ENCODE measurements at regions not wholly inside any gene's neighbourhood (a gene's known extent, or its start where the extent isn't known, plus 50 kb on each side); places are given as distances from the start of the nearest gene placed in this dataset.
A peak's percentile ranks its signal among the peaks of the same experiment; 100 is the strongest.

DNA sequence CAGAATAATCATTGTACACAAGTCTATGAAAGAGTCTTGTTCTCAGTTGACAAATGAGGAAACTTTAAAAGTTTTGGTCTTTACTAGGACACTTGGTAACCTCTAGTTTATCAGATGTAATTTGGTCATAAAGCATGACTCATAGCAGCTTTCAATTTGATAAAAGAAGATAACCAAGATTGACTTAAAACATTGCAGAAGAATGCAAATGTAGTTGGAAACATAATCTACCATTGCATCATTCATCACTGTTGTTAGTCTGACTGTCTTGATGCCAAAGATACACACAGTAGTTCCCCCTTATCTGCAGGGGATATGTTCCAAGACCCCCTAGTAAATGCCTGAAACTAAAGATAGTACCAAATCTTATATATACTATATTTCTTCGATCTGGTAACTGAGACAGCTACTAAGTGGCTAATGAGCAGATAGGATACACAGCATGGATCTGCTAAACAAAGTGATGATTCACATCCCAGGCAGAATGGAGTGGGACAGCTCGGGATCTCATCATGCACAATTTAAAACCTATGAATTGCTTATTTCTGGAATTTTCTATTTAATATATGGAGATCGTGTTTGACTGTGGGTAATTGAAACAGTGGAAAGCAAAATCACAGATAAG lies 131.4 kb upstream of the CCDC68 start:
- TF ChIP-seq, protein P1, sequence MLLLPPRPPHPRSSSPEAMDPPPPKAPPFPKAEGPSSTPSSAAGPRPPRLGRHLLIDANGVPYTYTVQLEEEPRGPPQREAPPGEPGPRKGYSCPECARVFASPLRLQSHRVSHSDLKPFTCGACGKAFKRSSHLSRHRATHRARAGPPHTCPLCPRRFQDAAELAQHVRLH (tag by site-specific recombination; IDR thresholded peaks at IDR 0.05): no peak
- TF ChIP-seq, protein P2, sequence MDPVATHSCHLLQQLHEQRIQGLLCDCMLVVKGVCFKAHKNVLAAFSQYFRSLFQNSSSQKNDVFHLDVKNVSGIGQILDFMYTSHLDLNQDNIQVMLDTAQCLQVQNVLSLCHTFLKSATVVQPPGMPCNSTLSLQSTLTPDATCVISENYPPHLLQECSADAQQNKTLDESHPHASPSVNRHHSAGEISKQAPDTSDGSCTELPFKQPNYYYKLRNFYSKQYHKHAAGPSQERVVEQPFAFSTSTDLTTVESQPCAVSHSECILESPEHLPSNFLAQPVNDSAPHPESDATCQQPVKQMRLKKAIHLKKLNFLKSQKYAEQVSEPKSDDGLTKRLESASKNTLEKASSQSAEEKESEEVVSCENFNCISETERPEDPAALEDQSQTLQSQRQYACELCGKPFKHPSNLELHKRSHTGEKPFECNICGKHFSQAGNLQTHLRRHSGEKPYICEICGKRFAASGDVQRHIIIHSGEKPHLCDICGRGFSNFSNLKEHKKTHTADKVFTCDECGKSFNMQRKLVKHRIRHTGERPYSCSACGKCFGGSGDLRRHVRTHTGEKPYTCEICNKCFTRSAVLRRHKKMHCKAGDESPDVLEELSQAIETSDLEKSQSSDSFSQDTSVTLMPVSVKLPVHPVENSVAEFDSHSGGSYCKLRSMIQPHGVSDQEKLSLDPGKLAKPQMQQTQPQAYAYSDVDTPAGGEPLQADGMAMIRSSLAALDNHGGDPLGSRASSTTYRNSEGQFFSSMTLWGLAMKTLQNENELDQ (tag by site-specific recombination; IDR thresholded peaks at IDR 0.05; ENCODE audit: low read depth): no peak
- TF ChIP-seq, protein P3, sequence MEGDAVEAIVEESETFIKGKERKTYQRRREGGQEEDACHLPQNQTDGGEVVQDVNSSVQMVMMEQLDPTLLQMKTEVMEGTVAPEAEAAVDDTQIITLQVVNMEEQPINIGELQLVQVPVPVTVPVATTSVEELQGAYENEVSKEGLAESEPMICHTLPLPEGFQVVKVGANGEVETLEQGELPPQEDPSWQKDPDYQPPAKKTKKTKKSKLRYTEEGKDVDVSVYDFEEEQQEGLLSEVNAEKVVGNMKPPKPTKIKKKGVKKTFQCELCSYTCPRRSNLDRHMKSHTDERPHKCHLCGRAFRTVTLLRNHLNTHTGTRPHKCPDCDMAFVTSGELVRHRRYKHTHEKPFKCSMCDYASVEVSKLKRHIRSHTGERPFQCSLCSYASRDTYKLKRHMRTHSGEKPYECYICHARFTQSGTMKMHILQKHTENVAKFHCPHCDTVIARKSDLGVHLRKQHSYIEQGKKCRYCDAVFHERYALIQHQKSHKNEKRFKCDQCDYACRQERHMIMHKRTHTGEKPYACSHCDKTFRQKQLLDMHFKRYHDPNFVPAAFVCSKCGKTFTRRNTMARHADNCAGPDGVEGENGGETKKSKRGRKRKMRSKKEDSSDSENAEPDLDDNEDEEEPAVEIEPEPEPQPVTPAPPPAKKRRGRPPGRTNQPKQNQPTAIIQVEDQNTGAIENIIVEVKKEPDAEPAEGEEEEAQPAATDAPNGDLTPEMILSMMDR (tag by site-specific recombination; IDR thresholded peaks at IDR 0.05): no peak
- no peak for TF ChIP-seq ZNF138 (tag by site-specific recombination; IDR thresholded peaks at IDR 0.05; ENCODE audit: borderline replicate concordance)
- TF ChIP-seq, protein P4, sequence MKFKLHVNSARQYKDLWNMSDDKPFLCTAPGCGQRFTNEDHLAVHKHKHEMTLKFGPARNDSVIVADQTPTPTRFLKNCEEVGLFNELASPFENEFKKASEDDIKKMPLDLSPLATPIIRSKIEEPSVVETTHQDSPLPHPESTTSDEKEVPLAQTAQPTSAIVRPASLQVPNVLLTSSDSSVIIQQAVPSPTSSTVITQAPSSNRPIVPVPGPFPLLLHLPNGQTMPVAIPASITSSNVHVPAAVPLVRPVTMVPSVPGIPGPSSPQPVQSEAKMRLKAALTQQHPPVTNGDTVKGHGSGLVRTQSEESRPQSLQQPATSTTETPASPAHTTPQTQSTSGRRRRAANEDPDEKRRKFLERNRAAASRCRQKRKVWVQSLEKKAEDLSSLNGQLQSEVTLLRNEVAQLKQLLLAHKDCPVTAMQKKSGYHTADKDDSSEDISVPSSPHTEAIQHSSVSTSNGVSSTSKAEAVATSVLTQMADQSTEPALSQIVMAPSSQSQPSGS (tag by site-specific recombination; IDR thresholded peaks at IDR 0.05; ENCODE audit: low read depth): 0 out of 2 replicates have a peak, but pooled peaks have one; percentile 7
- TF ChIP-seq ZNF416 (tag by site-specific recombination; IDR thresholded peaks at IDR 0.05): no peak
- no peak for TF ChIP-seq KLF10 (tag by site-specific recombination; IDR thresholded peaks at IDR 0.05)

All from HEK293 (cell line).